Osteocyte (in vitro differentiated cells): ENCODE measurements at regions not wholly inside any gene's neighbourhood (a gene's known extent, or its start where the extent isn't known, plus 50 kb on each side); places are given as distances from the start of the nearest gene placed in this dataset.
A peak's percentile ranks its signal among the peaks of the same experiment; 100 is the strongest.

ENCODE experiments used
- DNase-seq: peaks from one replicate; pipeline ENCODE4 v3.0.0; 2021; ENCODE audit warnings: mixed read lengths; ENCODE audit not compliant: unreplicated experiment; ENCODE audit errors: extremely low spot score
- H3K27ac Mint-ChIP-seq: one replicate; pipeline ENCODE4 v1.8.0; 2021; ENCODE audit warnings: mild to moderate bottlenecking, mixed read lengths; ENCODE audit not compliant: unreplicated experiment
- H3K27me3 Mint-ChIP-seq: one replicate; pipeline ENCODE4 v1.8.0; 2021; ENCODE audit warnings: mixed read lengths; ENCODE audit not compliant: unreplicated experiment
- H3K36me3 Mint-ChIP-seq: one replicate; pipeline ENCODE4 v1.8.0; 2021; ENCODE audit warnings: mixed read lengths; ENCODE audit not compliant: unreplicated experiment
- H3K4me1 Mint-ChIP-seq: one replicate; pipeline ENCODE4 v1.8.0; 2021; ENCODE audit warnings: mixed read lengths; ENCODE audit not compliant: unreplicated experiment
- H3K4me3 Mint-ChIP-seq: one replicate; pipeline ENCODE4 v1.8.0; 2021; ENCODE audit warnings: mild to moderate bottlenecking, moderate library complexity, mixed read lengths; ENCODE audit not compliant: unreplicated experiment
- H3K9me3 Mint-ChIP-seq: one replicate; pipeline ENCODE4 v1.8.0; 2021; ENCODE audit warnings: mixed read lengths; ENCODE audit not compliant: unreplicated experiment
- CTCF ChIP-seq: fragments of 200-600 bp; sonication (generic); IDR thresholded peaks from 2 replicates; pipeline ENCODE4 v1.5.0; 2021; ENCODE audit warnings: antibody characterized with exemption, mild to moderate bottlenecking, moderate library complexity

- no peak for TF ChIP-seq CTCF
- peaks cover 11% of the 10 kb centered on the region for H3K9me3 Mint-ChIP-seq
- no peak for DNase-seq
- no peak overlapping the region for H3K27ac Mint-ChIP-seq
- no peaks in the 10 kb centered on the region for H3K27me3 Mint-ChIP-seq
- H3K4me1 Mint-ChIP-seq, result peaks cover 12% of the 10 kb centered on the region
- H3K36me3 Mint-ChIP-seq, result no peaks in the 10 kb centered on the region
- H3K4me3 Mint-ChIP-seq, result no peak overlapping the region
These were observed 271.9 kb upstream of the OPRM1 start for GRCh38 chr6:153767127-153767526.

- Mint-ChIP-seq H3K4me3 (no peak overlapping the region), H3K4me1 (peaks cover 4% of the 10 kb centered on the region), H3K36me3 (no peaks in the 10 kb centered on the region), H3K27ac (peak overlapping the region; percentile 43), H3K27me3 (no peaks in the 10 kb centered on the region), H3K9me3 (peaks cover 9% of the 10 kb centered on the region)
- no peak for TF ChIP-seq CTCF
- DNase-seq, result no peak
These were observed 280.5 kb upstream of the OPRM1 start for GRCh38 chr6:153758516-153758915.

GRCh38 chr6:153735761-153736160 lies 303.3 kb upstream of the OPRM1 start:
- no peak overlapping the region for H3K4me3 Mint-ChIP-seq

GRCh38 chr6:153729189-153729588 lies 309.9 kb upstream of the OPRM1 start:
- peaks cover 14% of the 10 kb centered on the region for H3K9me3 Mint-ChIP-seq
- no peaks in the 10 kb centered on the region for H3K27me3 Mint-ChIP-seq
- H3K36me3 Mint-ChIP-seq, result peaks cover 4% of the 10 kb centered on the region
- TF ChIP-seq CTCF, result no peak
- no peak overlapping the region for H3K4me3 Mint-ChIP-seq
- DNase-seq, result no peak
- H3K4me1 Mint-ChIP-seq, result peaks cover 32% of the 10 kb centered on the region
- H3K27ac Mint-ChIP-seq, result no peak overlapping the region

More at GRCh38 chr6:153735761-153736160, 303.3 kb upstream of the OPRM1 start:
- TF ChIP-seq CTCF, result no peak
- H3K27me3 Mint-ChIP-seq, result no peaks in the 10 kb centered on the region
- peaks cover 14% of the 10 kb centered on the region for H3K9me3 Mint-ChIP-seq
- H3K27ac Mint-ChIP-seq, result no peak overlapping the region
- H3K36me3 Mint-ChIP-seq, result peaks cover 4% of the 10 kb centered on the region
- no peak for DNase-seq
- H3K4me1 Mint-ChIP-seq, result no peaks in the 10 kb centered on the region

- no peak for DNase-seq
- Mint-ChIP-seq H3K36me3 (peaks cover 4% of the 10 kb centered on the region), H3K27me3 (no peaks in the 10 kb centered on the region), H3K4me3 (no peak overlapping the region), H3K9me3 (peaks cover 14% of the 10 kb centered on the region), H3K4me1 (peaks cover 32% of the 10 kb centered on the region), H3K27ac (peak overlapping the region; percentile 14)
- TF ChIP-seq CTCF, result no peak
These were observed 311.2 kb upstream of the OPRM1 start for GRCh38 chr6:153727885-153728284.
